HEK293 (cell line): ENCODE measurements at regions not wholly inside any gene's neighbourhood (a gene's known extent, or its start where the extent isn't known, plus 50 kb on each side); places are given as distances from the start of the nearest gene placed in this dataset.

ENCODE experiments used
- CTCF ChIA-PET: fragments of 350-600 bp; formaldehyde crosslinking; extraction: SDS; loops from one replicate; lab custom pipeline; 2021; ENCODE audit warnings: antibody characterized with exemption; lab: Yijun Ruan, JAX
- POLR2A ChIA-PET: fragments of 300-600 bp; formaldehyde crosslinking; extraction: SDS; loops from one replicate; lab custom pipeline; 2020; ENCODE audit warnings: antibody characterized with exemption, inconsistent platforms; lab: Yijun Ruan, JAX
- H3K27ac ChIP-seq: fragments of 200-500 bp; sonication (Bioruptor generic); 2 replicates; pipeline ENCODE4 v1.5.1; 2014; ENCODE audit warnings: low read depth, low read length, control low read depth, inconsistent platforms; ENCODE audit errors: extremely low read depth
- H3K36me3 ChIP-seq, 2 experiments: fragments of 200-500 bp in 1 of 2; sonication (Bioruptor generic) in 1 of 2; 1 replicate in 1 of 2; 2 replicates in 1 of 2; pipeline ENCODE4 v1.5.1; 2014 to 2017; ENCODE audit warnings: inconsistent platforms in 2 of 2, low read length in 2 of 2; ENCODE audit not compliant: control insufficient read depth in 2 of 2, insufficient read depth in 1 of 2
- H3K4me1 ChIP-seq: fragments of 200-500 bp; sonication (Bioruptor generic); 2 replicates; pipeline ENCODE4 v1.5.1; 2014; ENCODE audit warnings: mild to moderate bottlenecking, low read length, inconsistent platforms; ENCODE audit not compliant: control insufficient read depth, insufficient read depth
- H3K4me3 ChIP-seq: 2 replicates; pipeline ENCODE4 v1.5.1; 2011; ENCODE audit warnings: low read depth, mild to moderate bottlenecking, control low read depth, low read length, moderate library complexity
- H3K9me3 ChIP-seq: fragments of 200-500 bp; sonication (Bioruptor generic); 2 replicates; pipeline ENCODE4 v1.5.1; 2014; ENCODE audit warnings: low read depth, low read length, inconsistent platforms; ENCODE audit not compliant: control insufficient read depth, insufficient read depth
- GLI4 ChIP-seq: fragments of 450-650 bp; formaldehyde crosslinking; IDR thresholded peaks from 2 replicates; pipeline ENCODE4 v1.5.1; 2016; ENCODE audit warnings: missing biosample characterization, missing genetic modification characterization
- HOXC10 ChIP-seq: sonication (generic); formaldehyde crosslinking; IDR thresholded peaks from 2 replicates; pipeline ENCODE4 v1.8.1; 2023; ENCODE audit warnings: mild to moderate bottlenecking, missing genetic modification reagents
- INSM2 ChIP-seq: fragments of 450-650 bp; formaldehyde crosslinking; IDR thresholded peaks from 2 replicates; pipeline ENCODE4 v1.5.1; 2016; ENCODE audit warnings: missing biosample characterization, missing genetic modification characterization
- PRDM6 ChIP-seq: fragments of 450-650 bp; formaldehyde crosslinking; IDR thresholded peaks from 2 replicates; pipeline ENCODE4 v1.5.1; 2017; ENCODE audit warnings: missing biosample characterization, missing genetic modification characterization
- REPIN1 ChIP-seq: fragments of 450-650 bp; formaldehyde crosslinking; IDR thresholded peaks from 2 replicates; pipeline ENCODE4 v1.5.1; 2017; ENCODE audit warnings: missing biosample characterization, missing genetic modification characterization, low read depth
- SCRT2 ChIP-seq: fragments of 450-650 bp; formaldehyde crosslinking; IDR thresholded peaks from 2 replicates; pipeline ENCODE4 v1.5.1; 2016; ENCODE audit warnings: missing biosample characterization, missing genetic modification characterization
- TCF7L2 ChIP-seq: IDR thresholded peaks from 2 replicates; pipeline ENCODE4 v1.6.1; 2011; ENCODE audit warnings: low read depth, mild to moderate bottlenecking, inconsistent platforms, low read length, moderate library complexity, borderline replicate concordance
- ZFP69B ChIP-seq: fragments of 450-650 bp; formaldehyde crosslinking; IDR thresholded peaks from 2 replicates; pipeline ENCODE4 v1.5.1; 2016; ENCODE audit warnings: missing biosample characterization, missing genetic modification characterization
- ZNF10 ChIP-seq: fragments of 450-650 bp; formaldehyde crosslinking; IDR thresholded peaks from 2 replicates; pipeline ENCODE4 v1.5.1; 2017; ENCODE audit warnings: missing biosample characterization, missing genetic modification characterization
- ZNF121 ChIP-seq: fragments of 450-650 bp; formaldehyde crosslinking; IDR thresholded peaks from 2 replicates; pipeline ENCODE4 v1.5.1; 2016; ENCODE audit warnings: missing biosample characterization, missing genetic modification characterization
- ZNF148 ChIP-seq: fragments of 450-650 bp; formaldehyde crosslinking; IDR thresholded peaks from 2 replicates; pipeline ENCODE4 v1.5.0; 2017; ENCODE audit warnings: missing biosample characterization, missing genetic modification characterization, borderline replicate concordance
- ZNF211 ChIP-seq: fragments of 450-650 bp; formaldehyde crosslinking; IDR thresholded peaks from 2 replicates; pipeline ENCODE4 v1.5.1; 2016; ENCODE audit warnings: low read depth, missing biosample characterization, missing genetic modification characterization
- ZNF221 ChIP-seq: fragments of 450-650 bp; formaldehyde crosslinking; IDR thresholded peaks from 2 replicates; pipeline ENCODE4 v1.5.1; 2017; ENCODE audit warnings: missing biosample characterization, missing genetic modification characterization, borderline replicate concordance
- ZNF416 ChIP-seq: fragments of 450-650 bp; formaldehyde crosslinking; IDR thresholded peaks from 2 replicates; pipeline ENCODE4 v1.5.1; 2016; ENCODE audit warnings: missing biosample characterization, missing genetic modification characterization
- ZNF501 ChIP-seq: fragments of 450-650 bp; formaldehyde crosslinking; IDR thresholded peaks from 2 replicates; pipeline ENCODE4 v1.5.1; 2016; ENCODE audit warnings: missing biosample characterization, missing genetic modification characterization
- ZNF514 ChIP-seq: fragments of 450-650 bp; formaldehyde crosslinking; IDR thresholded peaks from 2 replicates; pipeline ENCODE4 v1.5.1; 2016; ENCODE audit warnings: missing biosample characterization, missing genetic modification characterization
- ZNF596 ChIP-seq: fragments of 450-650 bp; IDR thresholded peaks from 2 replicates; pipeline ENCODE4 v1.5.0; 2018; ENCODE audit warnings: missing biosample characterization, mild to moderate bottlenecking, missing genetic modification characterization, moderate library complexity
- ZNF639 ChIP-seq: fragments of 450-650 bp; formaldehyde crosslinking; IDR thresholded peaks from 2 replicates; pipeline ENCODE4 v1.5.1; 2016; ENCODE audit warnings: missing biosample characterization, missing genetic modification characterization
- ZXDB ChIP-seq: fragments of 450-650 bp; formaldehyde crosslinking; IDR thresholded peaks from 2 replicates; pipeline ENCODE4 v1.5.1; 2016; ENCODE audit warnings: missing biosample characterization, missing genetic modification characterization

- TF ChIP-seq INSM2 (tag by site-specific recombination) (no peak), ZNF501 (tag by site-specific recombination) (no peak), ZXDB (tag by site-specific recombination) (no peak), ZNF221 (tag by site-specific recombination) (no peak), REPIN1 (no peak)
These were observed 309.8 kb upstream of the GRM7 start (continued) for GRCh38 chr3:6551165-6551564.

- TF ChIP-seq ZNF10 (tag by site-specific recombination) (peak; percentile 85), ZNF416 (no peak)
- ChIA-PET POLR2A (no interaction called here), CTCF (no interaction called here)
- no peak overlapping the region for H3K27ac ChIP-seq
- H3K9me3 ChIP-seq: no peaks in the 10 kb centered on the region
- H3K4me1 ChIP-seq: no peaks in the 10 kb centered on the region
- no peak overlapping the region for H3K4me3 ChIP-seq
- no peaks in the 10 kb centered on the region for H3K36me3 ChIP-seq
These were observed 300.7 kb upstream of the GRM7 start for GRCh38 chr3:6560259-6560658.

- CTCF ChIA-PET: no interaction called here
- no peaks in the 10 kb centered on the region for H3K9me3 ChIP-seq
- no peaks in the 10 kb centered on the region for H3K4me1 ChIP-seq
- POLR2A ChIA-PET: no interaction called here
- H3K36me3 ChIP-seq: no peaks in the 10 kb centered on the region
- TF ChIP-seq ZNF501 (tag by site-specific recombination): no peak
- no peak for TF ChIP-seq GLI4 (tag by site-specific recombination)
- TF ChIP-seq ZNF211 (tag by site-specific recombination): no peak
- no peak for TF ChIP-seq ZNF121 (tag by site-specific recombination)
- TF ChIP-seq ZNF148 (tag by site-specific recombination): no peak
- TF ChIP-seq TCF7L2: no peak
- no peak for TF ChIP-seq HOXC10 (CRISPR knock-in tag)
- no peak for TF ChIP-seq ZNF639
- TF ChIP-seq ZFP69B (tag by site-specific recombination): no peak
- no peak for TF ChIP-seq PRDM6 (tag by site-specific recombination)
- no peak for TF ChIP-seq SCRT2 (tag by site-specific recombination)
- no peak for TF ChIP-seq ZNF596 (tag by site-specific recombination)
- no peak for TF ChIP-seq ZNF514 (tag by site-specific recombination)
- TF ChIP-seq, all 188 proteins: peak for 0
- H3K27ac ChIP-seq: no peak overlapping the region
- H3K4me3 ChIP-seq: no peak overlapping the region
These were observed 293.7 kb upstream of the GRM7 start for GRCh38 chr3:6567241-6567640.
